ENCODE measurements at regions not wholly inside any gene's neighbourhood (a gene's known extent, or its start where the extent isn't known, plus 50 kb on each side); places are given as distances from the start of the nearest gene placed in this dataset.

GRCh38 chr9:38249049-38249448 is 143.5 kb upstream of the ALDH1B1 start:
- TF ChIP-seq CTCF (IDR thresholded peaks at IDR 0.05; ENCODE audit: low read depth, low read length) (no peak), EZH2phosphoT487 (IDR thresholded peaks at IDR 0.05; ENCODE audit: low read depth) (no peak)

Data from OCI-LY3 (cell line).